Esophagus (tissue), 2 donors: ENCODE measurements at regions not wholly inside any gene's neighbourhood (a gene's known extent, or its start where the extent isn't known, plus 50 kb on each side); places are given as distances from the start of the nearest gene placed in this dataset.
"Not testable (repeated sequence)": the region's sequence is repeated elsewhere in the genome, so short reads cannot be mapped to it uniquely, and the experiment has no call there.

Source experiments
- H3K27ac ChIP-seq, 2 donors: one replicate each; pipeline ENCODE4 v1.5.1; 2013; ENCODE audit warnings: low read depth in 2 of 2, mild to moderate bottlenecking in 2 of 2, inconsistent platforms in 1 of 2, low read length in 1 of 2, moderate library complexity in 1 of 2
- H3K27me3 ChIP-seq, 2 donors: one replicate each; pipeline ENCODE4 v1.6.1; 2013; ENCODE audit warnings: low read length in 2 of 2, control low read depth in 1 of 2, mild to moderate bottlenecking in 1 of 2; ENCODE audit not compliant: insufficient read depth in 2 of 2, control insufficient read depth in 1 of 2
- H3K36me3 ChIP-seq, 2 donors: one replicate each; pipeline ENCODE4 v1.6.1; 2013; ENCODE audit warnings: low read length in 1 of 2; ENCODE audit not compliant: control insufficient read depth in 2 of 2, insufficient read depth in 2 of 2
- H3K4me1 ChIP-seq, 2 donors: one replicate each; pipeline ENCODE4 v1.6.1; 2013; ENCODE audit warnings: low read length in 1 of 2; ENCODE audit not compliant: control insufficient read depth in 2 of 2, insufficient read depth in 2 of 2
- H3K4me3 ChIP-seq, 2 donors: one replicate each; pipeline ENCODE4 v1.5.1; 2013; ENCODE audit warnings: low read length in 2 of 2, mild to moderate bottlenecking in 2 of 2, low read depth in 1 of 2, moderate library complexity in 1 of 2
- H3K9me3 ChIP-seq, 2 donors: one replicate each; pipeline ENCODE4 v1.6.1; 2013; ENCODE audit warnings: mild to moderate bottlenecking in 2 of 2, low read depth in 1 of 2, low read length in 1 of 2, moderate library complexity in 1 of 2; ENCODE audit not compliant: control insufficient read depth in 2 of 2, insufficient read depth in 1 of 2
- WGBS, 2 donors: extraction: QIAGEN DNeasy Blood & Tissue Kit; methylation state at CpG; one replicate each; pipeline ENCODE4 v1.1.7; 2013; 5-methylcytosine and 5-hydroxymethylcytosine counted together
- donor health status: healthy with polysubstance abuse.
- donor health status: Bipolar disorder and iron deficiency.

- WGBS, 2 donors, result 89 to 90% methylated on average over 4 of the region's 4 CpGs
- no peaks in the 10 kb centered on the region for H3K9me3 ChIP-seq
Measured at GRCh38 chr1:115156826-115157468, 67.6 kb upstream of the TSPAN2 start.

GRCh38 chr1:115153966-115154557, 64.8 kb upstream of the TSPAN2 start:
- Histone ChIP-seq H3K4me3 (no peak overlapping the region), H3K27ac (no peak overlapping the region)
- WGBS, 2 donors, result 89 to 92% methylated on average over 5 of the region's 5 CpGs

More at GRCh38 chr1:115156826-115157468, 67.6 kb upstream of the TSPAN2 start:
- H3K4me1 ChIP-seq, result peaks cover 0 to 2% of the 10 kb centered on the region in 2 donors
- no peaks in the 10 kb centered on the region for H3K36me3 ChIP-seq
- no peaks in the 10 kb centered on the region for H3K27me3 ChIP-seq
- H3K4me3 ChIP-seq, result no peak overlapping the region
- no peak overlapping the region for H3K27ac ChIP-seq

GRCh38 chr1:115147928-115148327, 58.6 kb upstream of the TSPAN2 start:
- H3K27ac ChIP-seq, H3K4me1 ChIP-seq, H3K36me3 ChIP-seq, H3K9me3 ChIP-seq, H3K4me3 ChIP-seq, H3K27me3 ChIP-seq: not testable (repeated sequence)
- WGBS, 2 donors, result 17 to 22% methylated on average over 18 to 20 of the region's 22 CpGs

More at GRCh38 chr1:115153966-115154557, 64.8 kb upstream of the TSPAN2 start:
- no peaks in the 10 kb centered on the region for H3K9me3 ChIP-seq
- peaks cover 0 to 2% of the 10 kb centered on the region in 2 donors for H3K4me1 ChIP-seq
- H3K27me3 ChIP-seq, result no peaks in the 10 kb centered on the region
- H3K36me3 ChIP-seq, result no peaks in the 10 kb centered on the region

GRCh38 chr1:115145226-115145625, 55.9 kb upstream of the TSPAN2 start:
- no peaks in the 10 kb centered on the region for H3K36me3 ChIP-seq
- no peaks in the 10 kb centered on the region for H3K27me3 ChIP-seq
- H3K27ac ChIP-seq, result no peak overlapping the region
- 42 to 55% methylated on average over 1 of the region's 1 CpG for WGBS, 2 donors
- H3K9me3 ChIP-seq, result no peaks in the 10 kb centered on the region
- H3K4me3 ChIP-seq, result no peak overlapping the region
- H3K4me1 ChIP-seq, result no peaks in the 10 kb centered on the region

- peaks cover 0 to under 1% of the 10 kb centered on the region in 2 donors for H3K4me1 ChIP-seq
- WGBS, 2 donors, result 73 to 75% methylated on average over 2 of the region's 2 CpGs
- H3K27ac ChIP-seq, result no peak overlapping the region
- no peak overlapping the region for H3K4me3 ChIP-seq
- no peaks in the 10 kb centered on the region for H3K36me3 ChIP-seq
- H3K9me3 ChIP-seq, result no peaks in the 10 kb centered on the region
- H3K27me3 ChIP-seq, result no peaks in the 10 kb centered on the region
Measured at GRCh38 chr1:115144176-115144575, 54.9 kb upstream of the TSPAN2 start.

GRCh38 chr1:115142616-115143015, 53.3 kb upstream of the TSPAN2 start:
- Histone ChIP-seq H3K4me3 (no peak overlapping the region), H3K9me3 (no peaks in the 10 kb centered on the region), H3K27me3 (no peaks in the 10 kb centered on the region), H3K36me3 (no peaks in the 10 kb centered on the region), H3K27ac (no peak overlapping the region), H3K4me1 (peaks cover 0 to 3% of the 10 kb centered on the region in 2 donors)
- WGBS, 2 donors, result 64 to 65% methylated on average over 3 of the region's 3 CpGs

GRCh38 chr1:115141145-115141454, 51.8 kb upstream of the TSPAN2 start:
- Histone ChIP-seq H3K27me3 (no peaks in the 10 kb centered on the region), H3K4me1 (peaks cover 0 to 3% of the 10 kb centered on the region in 2 donors), H3K27ac (no peak overlapping the region), H3K36me3 (no peaks in the 10 kb centered on the region), H3K4me3 (no peak overlapping the region), H3K9me3 (no peaks in the 10 kb centered on the region)

GRCh38 chr1:115140442-115141144, 51.3 kb upstream of the TSPAN2 start:
- Histone ChIP-seq H3K4me1 (peaks cover 0 to 3% of the 10 kb centered on the region in 2 donors), H3K27ac (no peak overlapping the region), H3K4me3 (no peak overlapping the region), H3K27me3 (no peaks in the 10 kb centered on the region), H3K36me3 (no peaks in the 10 kb centered on the region), H3K9me3 (no peaks in the 10 kb centered on the region)
- 88 to 89% methylated on average over 2 of the region's 2 CpGs for WGBS, 2 donors

GRCh38 chr1:115139381-115139780, 50.1 kb upstream of the TSPAN2 start:
- no peak overlapping the region for H3K4me3 ChIP-seq
- no peaks in the 10 kb centered on the region for H3K27me3 ChIP-seq
- H3K36me3 ChIP-seq, result no peaks in the 10 kb centered on the region
- H3K27ac ChIP-seq, result no peak overlapping the region
- peaks cover 0 to 3% of the 10 kb centered on the region in 2 donors for H3K4me1 ChIP-seq
- no peaks in the 10 kb centered on the region for H3K9me3 ChIP-seq
- WGBS, 2 donors, result 88% methylated on average over 9 of the region's 9 CpGs
